ENCODE measurements at regions not wholly inside any gene's neighbourhood (a gene's known extent, or its start where the extent isn't known, plus 50 kb on each side); places are given as distances from the start of the nearest gene placed in this dataset.

DNA sequence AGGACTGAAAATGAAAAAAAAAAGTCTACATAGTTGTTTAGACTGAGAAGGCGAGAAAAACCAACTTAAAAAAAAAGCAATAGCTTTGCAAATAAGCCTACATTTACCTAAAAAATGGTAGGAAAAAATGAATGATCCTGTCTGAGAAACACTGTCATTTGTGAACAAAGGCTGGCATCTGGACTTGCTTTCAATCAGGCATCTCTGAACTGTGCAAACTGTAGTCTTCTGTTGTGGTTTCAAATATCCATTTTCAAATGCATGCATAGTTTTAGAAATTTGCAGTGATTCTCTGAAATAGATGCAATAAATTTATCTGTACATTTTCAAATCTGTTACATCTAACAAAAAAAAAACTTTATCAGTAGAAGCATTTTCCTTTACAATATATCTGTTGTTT, 106.1 kb upstream of the LUZP2 start:
- ATAC-seq: no peak
- TF ChIP-seq PPARA (CRISPR knock-in tag; IDR thresholded peaks at IDR 0.05; ENCODE audit: borderline replicate concordance): no peak

- TF ChIP-seq TCF4 (CRISPR knock-in tag; IDR thresholded peaks at IDR 0.05; ENCODE audit: borderline replicate concordance) (no peak), ZNF70 (CRISPR knock-in tag; IDR thresholded peaks at IDR 0.05) (no peak), ISL1 (CRISPR knock-in tag; IDR thresholded peaks at IDR 0.05) (peak; percentile 50), CREB5 (CRISPR knock-in tag; IDR thresholded peaks at IDR 0.05; ENCODE audit: low read depth) (no peak), ZFP30 (CRISPR knock-in tag; IDR thresholded peaks at IDR 0.05) (no peak), CSRNP3 (CRISPR knock-in tag; IDR thresholded peaks at IDR 0.05) (no peak)
- no peak for ATAC-seq
Observed at GRCh38 chr11:24391167-24391566, 105.7 kb upstream of the LUZP2 start.

DNA sequence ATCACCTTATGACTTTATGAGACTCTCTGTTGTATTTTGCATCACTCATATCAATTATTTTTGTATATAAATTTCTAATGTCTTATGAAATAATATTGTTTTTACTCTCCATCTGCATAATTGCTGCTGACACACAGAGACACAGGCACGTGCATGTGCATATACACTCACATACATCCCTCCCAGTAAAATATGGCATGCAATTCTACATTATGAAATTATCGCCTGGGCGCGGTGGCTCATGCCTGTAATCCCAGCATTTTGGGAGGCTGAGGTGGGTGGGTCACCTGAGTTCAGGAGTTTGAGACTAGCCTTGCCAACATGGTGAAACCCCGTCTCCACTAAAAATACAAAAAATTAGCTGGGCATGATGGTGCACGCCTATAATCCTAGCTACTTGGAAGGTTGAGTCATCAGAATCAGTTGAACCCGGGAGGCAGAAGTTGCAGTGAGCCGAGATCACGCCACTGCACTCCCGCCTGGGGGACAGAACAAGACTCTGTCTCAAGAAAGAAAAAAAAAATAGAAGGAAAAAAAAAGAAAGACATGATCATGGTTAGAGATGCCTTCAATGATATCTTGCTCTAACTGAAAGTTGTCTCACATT, 96.7 kb upstream of the LUZP2 start:
- TF ChIP-seq ZFP30 (CRISPR knock-in tag; IDR thresholded peaks at IDR 0.05): no peak
- TF ChIP-seq, protein P1, sequence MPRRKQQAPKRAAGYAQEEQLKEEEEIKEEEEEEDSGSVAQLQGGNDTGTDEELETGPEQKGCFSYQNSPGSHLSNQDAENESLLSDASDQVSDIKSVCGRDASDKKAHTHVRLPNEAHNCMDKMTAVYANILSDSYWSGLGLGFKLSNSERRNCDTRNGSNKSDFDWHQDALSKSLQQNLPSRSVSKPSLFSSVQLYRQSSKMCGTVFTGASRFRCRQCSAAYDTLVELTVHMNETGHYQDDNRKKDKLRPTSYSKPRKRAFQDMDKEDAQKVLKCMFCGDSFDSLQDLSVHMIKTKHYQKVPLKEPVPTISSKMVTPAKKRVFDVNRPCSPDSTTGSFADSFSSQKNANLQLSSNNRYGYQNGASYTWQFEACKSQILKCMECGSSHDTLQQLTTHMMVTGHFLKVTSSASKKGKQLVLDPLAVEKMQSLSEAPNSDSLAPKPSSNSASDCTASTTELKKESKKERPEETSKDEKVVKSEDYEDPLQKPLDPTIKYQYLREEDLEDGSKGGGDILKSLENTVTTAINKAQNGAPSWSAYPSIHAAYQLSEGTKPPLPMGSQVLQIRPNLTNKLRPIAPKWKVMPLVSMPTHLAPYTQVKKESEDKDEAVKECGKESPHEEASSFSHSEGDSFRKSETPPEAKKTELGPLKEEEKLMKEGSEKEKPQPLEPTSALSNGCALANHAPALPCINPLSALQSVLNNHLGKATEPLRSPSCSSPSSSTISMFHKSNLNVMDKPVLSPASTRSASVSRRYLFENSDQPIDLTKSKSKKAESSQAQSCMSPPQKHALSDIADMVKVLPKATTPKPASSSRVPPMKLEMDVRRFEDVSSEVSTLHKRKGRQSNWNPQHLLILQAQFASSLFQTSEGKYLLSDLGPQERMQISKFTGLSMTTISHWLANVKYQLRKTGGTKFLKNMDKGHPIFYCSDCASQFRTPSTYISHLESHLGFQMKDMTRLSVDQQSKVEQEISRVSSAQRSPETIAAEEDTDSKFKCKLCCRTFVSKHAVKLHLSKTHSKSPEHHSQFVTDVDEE (CRISPR knock-in tag; IDR thresholded peaks at IDR 0.05): no peak
- TF ChIP-seq CREB5 (CRISPR knock-in tag; IDR thresholded peaks at IDR 0.05; ENCODE audit: low read depth): no peak
- TF ChIP-seq ZC3H10 (CRISPR knock-in tag; IDR thresholded peaks at IDR 0.05): no peak
- no peak for TF ChIP-seq ISL1 (CRISPR knock-in tag; IDR thresholded peaks at IDR 0.05)
- no peak for TF ChIP-seq BACH2 (CRISPR knock-in tag; IDR thresholded peaks at IDR 0.05; ENCODE audit: borderline replicate concordance)
- no peak for ATAC-seq

GRCh38 chr11:24406389-24406788, 90.5 kb upstream of the LUZP2 start:
- ATAC-seq: no peak
- TF ChIP-seq ZFP30 (CRISPR knock-in tag; IDR thresholded peaks at IDR 0.05) (no peak), OSR1 (CRISPR knock-in tag; IDR thresholded peaks at IDR 0.05) (no peak), TOX (CRISPR knock-in tag; IDR thresholded peaks at IDR 0.05; ENCODE audit: borderline replicate concordance) (no peak), CSRNP3 (CRISPR knock-in tag; IDR thresholded peaks at IDR 0.05) (no peak), ZNF70 (CRISPR knock-in tag; IDR thresholded peaks at IDR 0.05) (no peak), ZFP3 (CRISPR knock-in tag; IDR thresholded peaks at IDR 0.05) (no peak), ZC3H10 (CRISPR knock-in tag; IDR thresholded peaks at IDR 0.05) (no peak), BACH2 (CRISPR knock-in tag; IDR thresholded peaks at IDR 0.05; ENCODE audit: borderline replicate concordance) (no peak), ESRRG (CRISPR knock-in tag; IDR thresholded peaks at IDR 0.05) (no peak), ISL1 (CRISPR knock-in tag; IDR thresholded peaks at IDR 0.05) (no peak), PPARA (CRISPR knock-in tag; IDR thresholded peaks at IDR 0.05; ENCODE audit: borderline replicate concordance) (no peak), ZNF565 (CRISPR knock-in tag; conservative IDR thresholded peaks at IDR 0.05; ENCODE audit: low read depth) (no peak)
- TF ChIP-seq, protein P1 (CRISPR knock-in tag; IDR thresholded peaks at IDR 0.05): no peak
